ENCODE measurements at regions not wholly inside any gene's neighbourhood (a gene's known extent, or its start where the extent isn't known, plus 50 kb on each side); places are given as distances from the start of the nearest gene placed in this dataset.

- Histone ChIP-seq H3K4me3 (ENCODE audit: control insufficient read depth in 1 of 7, extremely low read depth in 1 of 7, insufficient read depth in 4 of 7, low read depth in 2 of 7, low read length in 6 of 7) (no peak overlapping the region), H3K9me3 (ENCODE audit: control extremely low read depth in 1 of 5, control insufficient read depth in 4 of 5, insufficient read depth in 2 of 5, low read depth in 1 of 5, low read length in 4 of 5) (no peaks in the 10 kb centered on the region), H3K27ac (ENCODE audit: insufficient read depth in 1 of 2, low read depth in 1 of 2, low read length in 2 of 2, poor library complexity in 1 of 2, severe bottlenecking in 2 of 2) (no peak overlapping the region), H3K27me3 (replicated peaks in 2 of 5; ENCODE audit: control insufficient read depth in 4 of 5, insufficient read depth in 5 of 5, low read length in 4 of 5) (no peaks in the 10 kb centered on the region), H3K4me1 (ENCODE audit: control extremely low read depth in 1 of 4, control insufficient read depth in 4 of 4, insufficient read depth in 4 of 4, low read length in 3 of 4) (no peaks in the 10 kb centered on the region), H3K36me3 (ENCODE audit: control insufficient read depth in 4 of 4, insufficient read depth in 4 of 4, low read length in 3 of 4) (no peaks in the 10 kb centered on the region)
- ChIA-PET POLR2A (no interaction called here), CTCF (no interaction called here)
- no peak for DNase-seq
- WGBS (ENCODE audit: insufficient coverage): 94% methylated on average over 1 of the region's 4 CpGs
These were observed 416.7 kb upstream of the CRIM1 start for GRCh38 chr2:35938838-35939237.

- DNase-seq: no peak
- H3K4me1 ChIP-seq (ENCODE audit: control extremely low read depth in 1 of 4, control insufficient read depth in 4 of 4, insufficient read depth in 4 of 4, low read length in 3 of 4): no peaks in the 10 kb centered on the region
- CTCF ChIA-PET: no interaction called here
- H3K9me3 ChIP-seq (ENCODE audit: control extremely low read depth in 1 of 5, control insufficient read depth in 4 of 5, insufficient read depth in 2 of 5, low read depth in 1 of 5, low read length in 4 of 5): peaks cover 0 to 2% (median 0%) of the 10 kb centered on the region in 5 experiments
- no peaks in the 10 kb centered on the region for H3K36me3 ChIP-seq (ENCODE audit: control insufficient read depth in 4 of 4, insufficient read depth in 4 of 4, low read length in 3 of 4)
- no CpG with 5 or more reads among the region's 1 CpG for WGBS (ENCODE audit: insufficient coverage)
- H3K27me3 ChIP-seq (replicated peaks in 2 of 5; ENCODE audit: control insufficient read depth in 4 of 5, insufficient read depth in 5 of 5, low read length in 4 of 5): no peaks in the 10 kb centered on the region
- POLR2A ChIA-PET: no interaction called here
- no peak overlapping the region for H3K27ac ChIP-seq (ENCODE audit: insufficient read depth in 1 of 2, low read depth in 1 of 2, low read length in 2 of 2, poor library complexity in 1 of 2, severe bottlenecking in 2 of 2)
- H3K4me3 ChIP-seq (ENCODE audit: control insufficient read depth in 1 of 7, extremely low read depth in 1 of 7, insufficient read depth in 4 of 7, low read depth in 2 of 7, low read length in 6 of 7): no peak overlapping the region
These were observed 422.5 kb upstream of the CRIM1 start for GRCh38 chr2:35933031-35933430.

- H3K27ac ChIP-seq (ENCODE audit: insufficient read depth in 1 of 2, low read depth in 1 of 2, low read length in 2 of 2, poor library complexity in 1 of 2, severe bottlenecking in 2 of 2): no peak overlapping the region
- DNase-seq: no peak
- H3K36me3 ChIP-seq (ENCODE audit: control insufficient read depth in 4 of 4, insufficient read depth in 4 of 4, low read length in 3 of 4): no peaks in the 10 kb centered on the region
- H3K27me3 ChIP-seq (replicated peaks in 2 of 5; ENCODE audit: control insufficient read depth in 4 of 5, insufficient read depth in 5 of 5, low read length in 4 of 5): no peaks in the 10 kb centered on the region
- ChIA-PET CTCF (no interaction called here), POLR2A (no interaction called here)
- no peaks in the 10 kb centered on the region for H3K4me1 ChIP-seq (ENCODE audit: control extremely low read depth in 1 of 4, control insufficient read depth in 4 of 4, insufficient read depth in 4 of 4, low read length in 3 of 4)
- peaks cover 0 to 2% (median 0%) of the 10 kb centered on the region in 5 experiments for H3K9me3 ChIP-seq (ENCODE audit: control extremely low read depth in 1 of 5, control insufficient read depth in 4 of 5, insufficient read depth in 2 of 5, low read depth in 1 of 5, low read length in 4 of 5)
- no peak overlapping the region for H3K4me3 ChIP-seq (ENCODE audit: control insufficient read depth in 1 of 7, extremely low read depth in 1 of 7, insufficient read depth in 4 of 7, low read depth in 2 of 7, low read length in 6 of 7)
- 100% methylated on average over 3 of the region's 5 CpGs for WGBS (ENCODE audit: insufficient coverage)
These were observed 423.2 kb upstream of the CRIM1 start for GRCh38 chr2:35932276-35932963.

- Histone ChIP-seq H3K27ac (ENCODE audit: insufficient read depth in 1 of 2, low read depth in 1 of 2, low read length in 2 of 2, poor library complexity in 1 of 2, severe bottlenecking in 2 of 2) (no peak overlapping the region), H3K4me3 (ENCODE audit: control insufficient read depth in 1 of 7, extremely low read depth in 1 of 7, insufficient read depth in 4 of 7, low read depth in 2 of 7, low read length in 6 of 7) (no peak overlapping the region), H3K27me3 (replicated peaks in 2 of 5; ENCODE audit: control insufficient read depth in 4 of 5, insufficient read depth in 5 of 5, low read length in 4 of 5) (no peaks in the 10 kb centered on the region), H3K9me3 (ENCODE audit: control extremely low read depth in 1 of 5, control insufficient read depth in 4 of 5, insufficient read depth in 2 of 5, low read depth in 1 of 5, low read length in 4 of 5) (peaks cover 0 to 2% (median 0%) of the 10 kb centered on the region in 5 experiments), H3K4me1 (ENCODE audit: control extremely low read depth in 1 of 4, control insufficient read depth in 4 of 4, insufficient read depth in 4 of 4, low read length in 3 of 4) (no peaks in the 10 kb centered on the region), H3K36me3 (ENCODE audit: control insufficient read depth in 4 of 4, insufficient read depth in 4 of 4, low read length in 3 of 4) (no peaks in the 10 kb centered on the region)
- ChIA-PET POLR2A (no interaction called here), CTCF (no interaction called here)
- DNase-seq: no peak
- 91% methylated on average over 2 of the region's 4 CpGs for WGBS (ENCODE audit: insufficient coverage)
These were observed 424.0 kb upstream of the CRIM1 start for GRCh38 chr2:35931626-35932025.

GRCh38 chr2:35931115-35931514 lies 424.5 kb upstream of the CRIM1 start:
- no peaks in the 10 kb centered on the region for H3K36me3 ChIP-seq (ENCODE audit: control insufficient read depth in 4 of 4, insufficient read depth in 4 of 4, low read length in 3 of 4)
- no peak overlapping the region for H3K27ac ChIP-seq (ENCODE audit: insufficient read depth in 1 of 2, low read depth in 1 of 2, low read length in 2 of 2, poor library complexity in 1 of 2, severe bottlenecking in 2 of 2)
- CTCF ChIA-PET: no interaction called here
- no peaks in the 10 kb centered on the region for H3K27me3 ChIP-seq (replicated peaks in 2 of 5; ENCODE audit: control insufficient read depth in 4 of 5, insufficient read depth in 5 of 5, low read length in 4 of 5)
- 100% methylated on average over 1 of the region's 5 CpGs for WGBS (ENCODE audit: insufficient coverage)
- H3K4me3 ChIP-seq (ENCODE audit: control insufficient read depth in 1 of 7, extremely low read depth in 1 of 7, insufficient read depth in 4 of 7, low read depth in 2 of 7, low read length in 6 of 7): no peak overlapping the region
- no peaks in the 10 kb centered on the region for H3K4me1 ChIP-seq (ENCODE audit: control extremely low read depth in 1 of 4, control insufficient read depth in 4 of 4, insufficient read depth in 4 of 4, low read length in 3 of 4)
- H3K9me3 ChIP-seq (ENCODE audit: control extremely low read depth in 1 of 5, control insufficient read depth in 4 of 5, insufficient read depth in 2 of 5, low read depth in 1 of 5, low read length in 4 of 5): peaks cover 0 to 2% (median 0%) of the 10 kb centered on the region in 5 experiments
- POLR2A ChIA-PET: no interaction called here
- no peak for DNase-seq

GRCh38 chr2:35929551-35929950 lies 426.0 kb upstream of the CRIM1 start:
- H3K4me1 ChIP-seq (ENCODE audit: control extremely low read depth in 1 of 4, control insufficient read depth in 4 of 4, insufficient read depth in 4 of 4, low read length in 3 of 4): no peaks in the 10 kb centered on the region
- ChIA-PET POLR2A (no interaction called here), CTCF (no interaction called here)
- H3K36me3 ChIP-seq (ENCODE audit: control insufficient read depth in 4 of 4, insufficient read depth in 4 of 4, low read length in 3 of 4): no peaks in the 10 kb centered on the region
- no peak for DNase-seq
- H3K9me3 ChIP-seq (ENCODE audit: control extremely low read depth in 1 of 5, control insufficient read depth in 4 of 5, insufficient read depth in 2 of 5, low read depth in 1 of 5, low read length in 4 of 5): peaks cover 0 to 2% (median 0%) of the 10 kb centered on the region in 5 experiments
- H3K27me3 ChIP-seq (replicated peaks in 2 of 5; ENCODE audit: control insufficient read depth in 4 of 5, insufficient read depth in 5 of 5, low read length in 4 of 5): no peaks in the 10 kb centered on the region
- WGBS (ENCODE audit: insufficient coverage): 100% methylated on average over 1 of the region's 2 CpGs
- H3K27ac ChIP-seq (ENCODE audit: insufficient read depth in 1 of 2, low read depth in 1 of 2, low read length in 2 of 2, poor library complexity in 1 of 2, severe bottlenecking in 2 of 2): no peak overlapping the region
- no peak overlapping the region for H3K4me3 ChIP-seq (ENCODE audit: control insufficient read depth in 1 of 7, extremely low read depth in 1 of 7, insufficient read depth in 4 of 7, low read depth in 2 of 7, low read length in 6 of 7)

GRCh38 chr2:35920061-35920460 lies 435.5 kb upstream of the CRIM1 start:
- Histone ChIP-seq H3K4me1 (ENCODE audit: control extremely low read depth in 1 of 4, control insufficient read depth in 4 of 4, insufficient read depth in 4 of 4, low read length in 3 of 4) (no peaks in the 10 kb centered on the region), H3K9me3 (ENCODE audit: control extremely low read depth in 1 of 5, control insufficient read depth in 4 of 5, insufficient read depth in 2 of 5, low read depth in 1 of 5, low read length in 4 of 5) (no peaks in the 10 kb centered on the region), H3K27ac (ENCODE audit: insufficient read depth in 1 of 2, low read depth in 1 of 2, low read length in 2 of 2, poor library complexity in 1 of 2, severe bottlenecking in 2 of 2) (no peak overlapping the region), H3K27me3 (replicated peaks in 2 of 5; ENCODE audit: control insufficient read depth in 4 of 5, insufficient read depth in 5 of 5, low read length in 4 of 5) (peaks cover 0 to 3% (median 0%) of the 10 kb centered on the region in 5 experiments), H3K4me3 (ENCODE audit: control insufficient read depth in 1 of 7, extremely low read depth in 1 of 7, insufficient read depth in 4 of 7, low read depth in 2 of 7, low read length in 6 of 7) (no peak overlapping the region), H3K36me3 (ENCODE audit: control insufficient read depth in 4 of 4, insufficient read depth in 4 of 4, low read length in 3 of 4) (no peaks in the 10 kb centered on the region)
- ChIA-PET POLR2A (no interaction called here), CTCF (no interaction called here)
- no peak for DNase-seq

All from common myeloid progenitor, CD34-positive (primary cell).